Effector memory CD8-positive, alpha-beta T cell (primary cell): ENCODE measurements at regions not wholly inside any gene's neighbourhood (a gene's known extent, or its start where the extent isn't known, plus 50 kb on each side); places are given as distances from the start of the nearest gene placed in this dataset.
"Not testable (repeated sequence)": the region's sequence is repeated elsewhere in the genome, so short reads cannot be mapped to it uniquely, and the experiment has no call there.

ENCODE experiments used
- ATAC-seq: fragments of 150-1000 bp; cut with Tn5 transposase; replicated peaks from 2 replicates; pipeline ENCODE4 v1.10.0; 2021; ENCODE audit warnings: mild to moderate bottlenecking, moderate library complexity
- DNase-seq, 3 experiments: peaks; one replicate each; pipeline ENCODE4 v3.0.0; 2021
- H3K27ac Mint-ChIP-seq, 2 donors: one replicate each; pipeline ENCODE4 v1.8.0; 2022; ENCODE audit warnings: mild to moderate bottlenecking in 2 of 2, mixed read lengths in 2 of 2, moderate library complexity in 2 of 2
- H3K27me3 Mint-ChIP-seq, 2 donors: one replicate each; pipeline ENCODE4 v1.8.0; 2022; ENCODE audit warnings: mixed read lengths in 2 of 2
- H3K36me3 Mint-ChIP-seq: one replicate; pipeline ENCODE4 v1.8.0; 2022; ENCODE audit warnings: mild to moderate bottlenecking, moderate library complexity, mixed read lengths; ENCODE audit not compliant: insufficient read depth
- H3K4me1 Mint-ChIP-seq, 2 donors: one replicate each; pipeline ENCODE4 v1.8.0; 2022; ENCODE audit warnings: low read depth in 2 of 2, mixed read lengths in 2 of 2
- H3K4me3 Mint-ChIP-seq, 2 donors: one replicate each; pipeline ENCODE4 v1.8.0; 2022; ENCODE audit warnings: mild to moderate bottlenecking in 2 of 2, mixed read lengths in 2 of 2, moderate library complexity in 2 of 2
- H3K9me3 Mint-ChIP-seq, 2 donors: one replicate each; pipeline ENCODE4 v1.8.0; 2022; ENCODE audit warnings: mixed read lengths in 2 of 2

GRCh38 chr21:15442743-15443469 is 286.9 kb upstream of the USP25 start:
- DNase-seq (no peak), ATAC-seq (no peak)
- Mint-ChIP-seq H3K36me3 (no peaks in the 10 kb centered on the region), H3K4me3 (no peak overlapping the region), H3K27ac (no peak overlapping the region), H3K27me3 (no peaks in the 10 kb centered on the region), H3K9me3 (no peaks in the 10 kb centered on the region), H3K4me1 (peaks cover 0 to 2% of the 10 kb centered on the region in 2 donors)

GRCh38 chr21:15443740-15444117 is 286.1 kb upstream of the USP25 start:
- no peak for DNase-seq
- Mint-ChIP-seq H3K36me3 (no peaks in the 10 kb centered on the region), H3K4me1 (peaks cover 0 to 2% of the 10 kb centered on the region in 2 donors), H3K9me3 (no peaks in the 10 kb centered on the region), H3K4me3 (no peak overlapping the region), H3K27me3 (no peaks in the 10 kb centered on the region), H3K27ac (no peak overlapping the region)
- no peak for ATAC-seq

GRCh38 chr21:15444118-15444960 is 285.4 kb upstream of the USP25 start:
- Mint-ChIP-seq H3K4me3 (no peak overlapping the region), H3K36me3 (no peaks in the 10 kb centered on the region), H3K9me3 (peaks cover 0 to 3% of the 10 kb centered on the region in 2 donors), H3K27me3 (no peaks in the 10 kb centered on the region), H3K27ac (no peak overlapping the region), H3K4me1 (peaks cover 0 to 2% of the 10 kb centered on the region in 2 donors)
- ATAC-seq (no peak), DNase-seq (no peak)

GRCh38 chr21:15445327-15445726 is 284.5 kb upstream of the USP25 start:
- Mint-ChIP-seq H3K27me3 (no peaks in the 10 kb centered on the region), H3K27ac (no peak overlapping the region), H3K36me3 (no peaks in the 10 kb centered on the region), H3K4me3 (no peak overlapping the region), H3K9me3 (peaks cover 0 to 3% of the 10 kb centered on the region in 2 donors), H3K4me1 (peaks cover 0 to 2% of the 10 kb centered on the region in 2 donors)
- DNase-seq = no peak
- no peak for ATAC-seq

- peaks cover 0 to 3% of the 10 kb centered on the region in 2 donors for H3K9me3 Mint-ChIP-seq
- no peak for ATAC-seq
- no peaks in the 10 kb centered on the region for H3K27me3 Mint-ChIP-seq
Measured at GRCh38 chr21:15446223-15446622, 283.6 kb upstream of the USP25 start.

GRCh38 chr21:15449556-15449955 is 280.2 kb upstream of the USP25 start:
- H3K9me3 Mint-ChIP-seq = peaks cover 0 to 3% of the 10 kb centered on the region in 2 donors
- no peaks in the 10 kb centered on the region for H3K27me3 Mint-ChIP-seq
- H3K4me1 Mint-ChIP-seq = no peaks in the 10 kb centered on the region
- DNase-seq (no peak), ATAC-seq (no peak)
- no peak overlapping the region for H3K4me3 Mint-ChIP-seq
- no peaks in the 10 kb centered on the region for H3K36me3 Mint-ChIP-seq
- no peak overlapping the region for H3K27ac Mint-ChIP-seq

More at GRCh38 chr21:15446223-15446622, 283.6 kb upstream of the USP25 start:
- DNase-seq = no peak
- H3K4me3 Mint-ChIP-seq = no peak overlapping the region
- H3K27ac Mint-ChIP-seq = no peak overlapping the region
- H3K4me1 Mint-ChIP-seq = no peaks in the 10 kb centered on the region
- no peaks in the 10 kb centered on the region for H3K36me3 Mint-ChIP-seq

- Mint-ChIP-seq H3K4me1 (no peaks in the 10 kb centered on the region), H3K4me3 (no peak overlapping the region), H3K27ac (no peak overlapping the region), H3K9me3 (peaks cover 0 to 3% of the 10 kb centered on the region in 2 donors), H3K36me3 (no peaks in the 10 kb centered on the region), H3K27me3 (no peaks in the 10 kb centered on the region)
- DNase-seq (no peak), ATAC-seq (no peak)
Measured at GRCh38 chr21:15453261-15453660, 276.5 kb upstream of the USP25 start.

- H3K27me3 Mint-ChIP-seq, H3K4me3 Mint-ChIP-seq, H3K4me1 Mint-ChIP-seq, H3K36me3 Mint-ChIP-seq, DNase-seq, H3K27ac Mint-ChIP-seq, ATAC-seq, H3K9me3 Mint-ChIP-seq: not testable (repeated sequence)
Measured at GRCh38 chr21:15453785-15454184, 276.0 kb upstream of the USP25 start.

GRCh38 chr21:15454931-15455330 is 274.9 kb upstream of the USP25 start:
- not testable (repeated sequence) for ATAC-seq, H3K9me3 Mint-ChIP-seq, H3K27ac Mint-ChIP-seq, H3K4me1 Mint-ChIP-seq, H3K27me3 Mint-ChIP-seq, H3K4me3 Mint-ChIP-seq, H3K36me3 Mint-ChIP-seq, DNase-seq

GRCh38 chr21:15455819-15456462 is 273.8 kb upstream of the USP25 start:
- no peak for DNase-seq
- H3K27me3 Mint-ChIP-seq = peaks cover 0 to 5% of the 10 kb centered on the region in 2 donors
- H3K27ac Mint-ChIP-seq = no peak overlapping the region
- no peaks in the 10 kb centered on the region for H3K9me3 Mint-ChIP-seq
- ATAC-seq = no peak
- no peaks in the 10 kb centered on the region for H3K36me3 Mint-ChIP-seq
- H3K4me1 Mint-ChIP-seq = no peaks in the 10 kb centered on the region
- H3K4me3 Mint-ChIP-seq = no peak overlapping the region

GRCh38 chr21:15457965-15458364 is 271.8 kb upstream of the USP25 start:
- no peak overlapping the region for H3K27ac Mint-ChIP-seq

GRCh38 chr21:15462092-15462491 is 267.7 kb upstream of the USP25 start:
- ATAC-seq (no peak), DNase-seq (no peak)
- no peaks in the 10 kb centered on the region for H3K4me1 Mint-ChIP-seq
- no peak overlapping the region for H3K27ac Mint-ChIP-seq
- peaks cover 10 to 12% of the 10 kb centered on the region in 2 donors for H3K27me3 Mint-ChIP-seq
- H3K4me3 Mint-ChIP-seq = no peak overlapping the region
- no peaks in the 10 kb centered on the region for H3K36me3 Mint-ChIP-seq
- H3K9me3 Mint-ChIP-seq = no peaks in the 10 kb centered on the region

More at GRCh38 chr21:15457965-15458364, 271.8 kb upstream of the USP25 start:
- ATAC-seq (no peak), DNase-seq (no peak)
- Mint-ChIP-seq H3K36me3 (no peaks in the 10 kb centered on the region), H3K4me3 (no peak overlapping the region), H3K27me3 (peaks cover 9 to 10% of the 10 kb centered on the region in 2 donors), H3K4me1 (no peaks in the 10 kb centered on the region), H3K9me3 (no peaks in the 10 kb centered on the region)

GRCh38 chr21:15466329-15466728 is 263.5 kb upstream of the USP25 start:
- Mint-ChIP-seq H3K4me3 (no peak overlapping the region), H3K36me3 (no peaks in the 10 kb centered on the region), H3K9me3 (no peaks in the 10 kb centered on the region), H3K27me3 (peaks cover 10 to 17% of the 10 kb centered on the region in 2 donors), H3K27ac (no peak overlapping the region), H3K4me1 (no peaks in the 10 kb centered on the region)
- DNase-seq = no peak
- no peak for ATAC-seq
